ENCODE measurements at regions not wholly inside any gene's neighbourhood (a gene's known extent, or its start where the extent isn't known, plus 50 kb on each side); places are given as distances from the start of the nearest gene placed in this dataset.

- Histone ChIP-seq H3K4me3 (ENCODE audit: low read length) (no peak overlapping the region), H3K9ac (ENCODE audit: low read depth, low read length) (no peak overlapping the region), H3K9me3 (ENCODE audit: insufficient read depth, low read depth, low read length) (peaks cover 10% of the 10 kb centered on the region; the same call in 1 of the 2 replicates), H3K4me1 (ENCODE audit: insufficient read depth, low read length) (no peaks in the 10 kb centered on the region), H3K27ac (ENCODE audit: low read depth, low read length) (no peak overlapping the region), H3K36me3 (ENCODE audit: insufficient read depth, low read length) (no peaks in the 10 kb centered on the region), H3K27me3 (ENCODE audit: insufficient read depth, low read length) (no peaks in the 10 kb centered on the region)
- WGBS, result 97% methylated on average over 2 of the region's 4 CpGs
These were observed 90.9 kb upstream of the MDFIC start for GRCh38 chr7:114830952-114831351.

GRCh38 chr7:114832906-114833595, 88.8 kb upstream of the MDFIC start:
- H3K36me3 ChIP-seq (ENCODE audit: insufficient read depth, low read length), result no peaks in the 10 kb centered on the region
- H3K4me3 ChIP-seq (ENCODE audit: low read length), result no peak overlapping the region
- H3K4me1 ChIP-seq (ENCODE audit: insufficient read depth, low read length), result no peaks in the 10 kb centered on the region
- H3K9me3 ChIP-seq (ENCODE audit: insufficient read depth, low read depth, low read length), result no peaks in the 10 kb centered on the region
- 100% methylated on average over 3 of the region's 4 CpGs for WGBS
- no peak overlapping the region for H3K9ac ChIP-seq (ENCODE audit: low read depth, low read length)
- no peak overlapping the region for H3K27ac ChIP-seq (ENCODE audit: low read depth, low read length)
- H3K27me3 ChIP-seq (ENCODE audit: insufficient read depth, low read length), result no peaks in the 10 kb centered on the region

- WGBS, result 90% methylated on average over 1 of the region's 1 CpG
- H3K36me3 ChIP-seq (ENCODE audit: insufficient read depth, low read length), result no peaks in the 10 kb centered on the region
- H3K9me3 ChIP-seq (ENCODE audit: insufficient read depth, low read depth, low read length), result no peaks in the 10 kb centered on the region
- H3K27ac ChIP-seq (ENCODE audit: low read depth, low read length), result no peak overlapping the region
- no peaks in the 10 kb centered on the region for H3K27me3 ChIP-seq (ENCODE audit: insufficient read depth, low read length)
- H3K4me1 ChIP-seq (ENCODE audit: insufficient read depth, low read length), result no peaks in the 10 kb centered on the region
- no peak overlapping the region for H3K9ac ChIP-seq (ENCODE audit: low read depth, low read length)
- H3K4me3 ChIP-seq (ENCODE audit: low read length), result no peak overlapping the region
These were observed 86.6 kb upstream of the MDFIC start for GRCh38 chr7:114835303-114835702.

GRCh38 chr7:114835861-114836260, 86.0 kb upstream of the MDFIC start:
- Histone ChIP-seq H3K9me3 (ENCODE audit: insufficient read depth, low read depth, low read length) (no peaks in the 10 kb centered on the region), H3K27me3 (ENCODE audit: insufficient read depth, low read length) (no peaks in the 10 kb centered on the region), H3K27ac (ENCODE audit: low read depth, low read length) (no peak overlapping the region), H3K36me3 (ENCODE audit: insufficient read depth, low read length) (no peaks in the 10 kb centered on the region), H3K4me1 (ENCODE audit: insufficient read depth, low read length) (no peaks in the 10 kb centered on the region), H3K4me3 (ENCODE audit: low read length) (no peak overlapping the region), H3K9ac (ENCODE audit: low read depth, low read length) (no peak overlapping the region)
- no CpG with 5 or more reads among the region's 1 CpG for WGBS

GRCh38 chr7:114842551-114843065, 79.3 kb upstream of the MDFIC start:
- Histone ChIP-seq H3K27me3 (ENCODE audit: insufficient read depth, low read length) (no peaks in the 10 kb centered on the region), H3K27ac (ENCODE audit: low read depth, low read length) (peak overlapping the region; percentile 41; the same call in 1 of the 2 replicates), H3K4me3 (ENCODE audit: low read length) (no peak overlapping the region), H3K9ac (ENCODE audit: low read depth, low read length) (no peak overlapping the region), H3K9me3 (ENCODE audit: insufficient read depth, low read depth, low read length) (no peaks in the 10 kb centered on the region), H3K36me3 (ENCODE audit: insufficient read depth, low read length) (no peaks in the 10 kb centered on the region), H3K4me1 (ENCODE audit: insufficient read depth, low read length) (peaks cover 16% of the 10 kb centered on the region; the same call in 1 of the 2 replicates)
- WGBS, result 85% methylated on average over 4 of the region's 5 CpGs

GRCh38 chr7:114843102-114843501, 78.8 kb upstream of the MDFIC start:
- H3K27ac ChIP-seq (ENCODE audit: low read depth, low read length), result peak overlapping the region; percentile 41; the same call in 1 of the 2 replicates
- WGBS, result 98% methylated on average over 2 of the region's 3 CpGs
- no peaks in the 10 kb centered on the region for H3K36me3 ChIP-seq (ENCODE audit: insufficient read depth, low read length)
- no peak overlapping the region for H3K9ac ChIP-seq (ENCODE audit: low read depth, low read length)
- H3K4me3 ChIP-seq (ENCODE audit: low read length), result no peak overlapping the region
- H3K4me1 ChIP-seq (ENCODE audit: insufficient read depth, low read length), result peaks cover 16% of the 10 kb centered on the region; the same call in 1 of the 2 replicates
- no peaks in the 10 kb centered on the region for H3K27me3 ChIP-seq (ENCODE audit: insufficient read depth, low read length)
- no peaks in the 10 kb centered on the region for H3K9me3 ChIP-seq (ENCODE audit: insufficient read depth, low read depth, low read length)

- H3K9ac ChIP-seq (ENCODE audit: low read depth, low read length), result no peak overlapping the region
- no peak overlapping the region for H3K27ac ChIP-seq (ENCODE audit: low read depth, low read length)
- peaks cover 14% of the 10 kb centered on the region for H3K4me1 ChIP-seq (ENCODE audit: insufficient read depth, low read length)
- H3K27me3 ChIP-seq (ENCODE audit: insufficient read depth, low read length), result no peaks in the 10 kb centered on the region
- H3K36me3 ChIP-seq (ENCODE audit: insufficient read depth, low read length), result no peaks in the 10 kb centered on the region
- H3K9me3 ChIP-seq (ENCODE audit: insufficient read depth, low read depth, low read length), result no peaks in the 10 kb centered on the region
- WGBS, result 88% methylated on average over 1 of the region's 3 CpGs
- H3K4me3 ChIP-seq (ENCODE audit: low read length), result no peak overlapping the region
These were observed 70.4 kb upstream of the MDFIC start for GRCh38 chr7:114851406-114852061.

- Histone ChIP-seq H3K4me3 (ENCODE audit: low read length) (no peak overlapping the region), H3K4me1 (ENCODE audit: insufficient read depth, low read length) (peaks cover 22% of the 10 kb centered on the region), H3K27ac (ENCODE audit: low read depth, low read length) (no peak overlapping the region), H3K36me3 (ENCODE audit: insufficient read depth, low read length) (no peaks in the 10 kb centered on the region), H3K27me3 (ENCODE audit: insufficient read depth, low read length) (no peaks in the 10 kb centered on the region), H3K9ac (ENCODE audit: low read depth, low read length) (no peak overlapping the region), H3K9me3 (ENCODE audit: insufficient read depth, low read depth, low read length) (no peaks in the 10 kb centered on the region)
These were observed 69.6 kb upstream of the MDFIC start for GRCh38 chr7:114852293-114852692.

- H3K9me3 ChIP-seq (ENCODE audit: insufficient read depth, low read depth, low read length), result no peaks in the 10 kb centered on the region
- WGBS, result 93% methylated on average over 4 of the region's 4 CpGs
These were observed 68.7 kb upstream of the MDFIC start for GRCh38 chr7:114853189-114853588.

GRCh38 chr7:114854369-114854768, 67.5 kb upstream of the MDFIC start:
- H3K4me1 ChIP-seq (ENCODE audit: insufficient read depth, low read length), result peaks cover 25% of the 10 kb centered on the region
- no peaks in the 10 kb centered on the region for H3K9me3 ChIP-seq (ENCODE audit: insufficient read depth, low read depth, low read length)
- no peak overlapping the region for H3K4me3 ChIP-seq (ENCODE audit: low read length)
- no peaks in the 10 kb centered on the region for H3K27me3 ChIP-seq (ENCODE audit: insufficient read depth, low read length)
- H3K36me3 ChIP-seq (ENCODE audit: insufficient read depth, low read length), result no peaks in the 10 kb centered on the region
- H3K27ac ChIP-seq (ENCODE audit: low read depth, low read length), result no peak overlapping the region
- H3K9ac ChIP-seq (ENCODE audit: low read depth, low read length), result no peak overlapping the region
- 82% methylated on average over 2 of the region's 2 CpGs for WGBS

More at GRCh38 chr7:114853189-114853588, 68.7 kb upstream of the MDFIC start:
- Histone ChIP-seq H3K4me3 (ENCODE audit: low read length) (no peak overlapping the region), H3K27me3 (ENCODE audit: insufficient read depth, low read length) (no peaks in the 10 kb centered on the region), H3K36me3 (ENCODE audit: insufficient read depth, low read length) (no peaks in the 10 kb centered on the region), H3K9ac (ENCODE audit: low read depth, low read length) (no peak overlapping the region), H3K4me1 (ENCODE audit: insufficient read depth, low read length) (peaks cover 25% of the 10 kb centered on the region), H3K27ac (ENCODE audit: low read depth, low read length) (no peak overlapping the region)

GRCh38 chr7:114856625-114857024, 65.3 kb upstream of the MDFIC start:
- Histone ChIP-seq H3K9ac (ENCODE audit: low read depth, low read length) (no peak overlapping the region), H3K27ac (ENCODE audit: low read depth, low read length) (peak overlapping the region; percentile 38; the same call in 1 of the 2 replicates), H3K27me3 (ENCODE audit: insufficient read depth, low read length) (no peaks in the 10 kb centered on the region), H3K36me3 (ENCODE audit: insufficient read depth, low read length) (no peaks in the 10 kb centered on the region), H3K4me1 (ENCODE audit: insufficient read depth, low read length) (peaks cover 25% of the 10 kb centered on the region), H3K4me3 (ENCODE audit: low read length) (no peak overlapping the region), H3K9me3 (ENCODE audit: insufficient read depth, low read depth, low read length) (no peaks in the 10 kb centered on the region)
- WGBS, result 53% methylated on average over 3 of the region's 3 CpGs
